Stimulated activated naive CD8-positive, alpha-beta T cell treated with anti-CD3 and anti-CD28 coated beads, Interleukin-15, amount 100 ng/mL, for 72 hours (primary cell): ENCODE measurements at regions not wholly inside any gene's neighbourhood (a gene's known extent, or its start where the extent isn't known, plus 50 kb on each side); places are given as distances from the start of the nearest gene placed in this dataset.
"Not testable (repeated sequence)": the region's sequence is repeated elsewhere in the genome, so short reads cannot be mapped to it uniquely, and the experiment has no call there.

Experiments used
- ATAC-seq: fragments of 150-1000 bp; cut with Tn5 transposase; 2 replicates; pipeline ENCODE4 v1.10.0; 2021; ENCODE audit warnings: mild to moderate bottlenecking, moderate library complexity
- DNase-seq, 2 donors: peaks; one replicate each; pipeline ENCODE4 v3.0.0; 2021 to 2022
- H3K27ac Mint-ChIP-seq, 2 donors: one replicate each; pipeline ENCODE4 v1.8.0; 2022; ENCODE audit warnings: mild to moderate bottlenecking in 2 of 2, mixed read lengths in 2 of 2, moderate library complexity in 2 of 2
- H3K27me3 Mint-ChIP-seq: one replicate; pipeline ENCODE4 v1.8.0; 2022; ENCODE audit warnings: mixed read lengths
- H3K4me1 Mint-ChIP-seq: one replicate; pipeline ENCODE4 v1.8.0; 2022; ENCODE audit warnings: mild to moderate bottlenecking, mixed read lengths
- H3K4me3 Mint-ChIP-seq, 2 donors: one replicate each; pipeline ENCODE4 v1.8.0; 2022; ENCODE audit warnings: mild to moderate bottlenecking in 2 of 2, mixed read lengths in 2 of 2, moderate library complexity in 1 of 2
- H3K9me3 Mint-ChIP-seq, 2 donors: one replicate each; pipeline ENCODE4 v1.8.0; 2022; ENCODE audit warnings: mixed read lengths in 2 of 2

GRCh38 chr4:164058776-164059445 is 564.4 kb downstream of the TMA16 start:
- no peaks in the 10 kb centered on the region for H3K4me1 Mint-ChIP-seq
- ATAC-seq (no peak), DNase-seq (no peak)
- H3K27ac Mint-ChIP-seq: no peak overlapping the region
- H3K9me3 Mint-ChIP-seq: no peaks in the 10 kb centered on the region
- H3K4me3 Mint-ChIP-seq: no peak overlapping the region
- no peaks in the 10 kb centered on the region for H3K27me3 Mint-ChIP-seq

GRCh38 chr4:164060456-164060855 is 566.0 kb downstream of the TMA16 start:
- no peak overlapping the region for H3K4me3 Mint-ChIP-seq
- DNase-seq (no peak), ATAC-seq (no peak)
- H3K9me3 Mint-ChIP-seq: peaks cover 0 to 5% of the 10 kb centered on the region in 2 donors
- no peaks in the 10 kb centered on the region for H3K4me1 Mint-ChIP-seq
- no peaks in the 10 kb centered on the region for H3K27me3 Mint-ChIP-seq
- H3K27ac Mint-ChIP-seq: no peak overlapping the region

- ATAC-seq: no peak
- Mint-ChIP-seq H3K27ac (no peak overlapping the region), H3K9me3 (peaks cover 5 to 21% of the 10 kb centered on the region in 2 donors), H3K27me3 (no peaks in the 10 kb centered on the region), H3K4me1 (no peaks in the 10 kb centered on the region), H3K4me3 (no peak overlapping the region)
- no peak for DNase-seq
These were observed 573.9 kb downstream of the TMA16 start for GRCh38 chr4:164068392-164068791.

- no peak overlapping the region for H3K27ac Mint-ChIP-seq
- H3K4me3 Mint-ChIP-seq: no peak overlapping the region
- no peaks in the 10 kb centered on the region for H3K4me1 Mint-ChIP-seq
- no peaks in the 10 kb centered on the region for H3K27me3 Mint-ChIP-seq
- ATAC-seq (no peak), DNase-seq (no peak)
- peaks cover 6 to 19% of the 10 kb centered on the region in 2 donors for H3K9me3 Mint-ChIP-seq
These were observed 576.1 kb downstream of the TMA16 start for GRCh38 chr4:164070625-164071024.

GRCh38 chr4:164081371-164081770 is 586.9 kb downstream of the TMA16 start:
- peaks cover 2 to 13% of the 10 kb centered on the region in 2 donors for H3K9me3 Mint-ChIP-seq
- no peak for ATAC-seq
- no peak overlapping the region for H3K27ac Mint-ChIP-seq
- no peak for DNase-seq
- H3K27me3 Mint-ChIP-seq: no peaks in the 10 kb centered on the region
- no peak overlapping the region for H3K4me3 Mint-ChIP-seq
- no peaks in the 10 kb centered on the region for H3K4me1 Mint-ChIP-seq

- no peak for ATAC-seq
- no peak overlapping the region for H3K4me3 Mint-ChIP-seq
- no peaks in the 10 kb centered on the region for H3K4me1 Mint-ChIP-seq
- H3K27ac Mint-ChIP-seq: no peak overlapping the region
- H3K9me3 Mint-ChIP-seq: peaks cover 0 to 13% of the 10 kb centered on the region in 2 donors
- no peak for DNase-seq
- H3K27me3 Mint-ChIP-seq: no peaks in the 10 kb centered on the region
These were observed 587.3 kb downstream of the TMA16 start for GRCh38 chr4:164081801-164082200.

GRCh38 chr4:164087733-164088132 is 593.2 kb downstream of the TMA16 start:
- no peak overlapping the region for H3K4me3 Mint-ChIP-seq
- DNase-seq (no peak), ATAC-seq (no peak)
- H3K27me3 Mint-ChIP-seq: no peaks in the 10 kb centered on the region
- H3K4me1 Mint-ChIP-seq: no peaks in the 10 kb centered on the region
- H3K27ac Mint-ChIP-seq: no peak overlapping the region
- no peaks in the 10 kb centered on the region for H3K9me3 Mint-ChIP-seq

GRCh38 chr4:164095313-164096110 is 601.0 kb downstream of the TMA16 start:
- ATAC-seq (no peak), DNase-seq (no peak)
- Mint-ChIP-seq H3K9me3 (no peaks in the 10 kb centered on the region), H3K27me3 (no peaks in the 10 kb centered on the region), H3K27ac (no peak overlapping the region), H3K4me1 (no peaks in the 10 kb centered on the region), H3K4me3 (no peak overlapping the region)

- ATAC-seq (no peak), DNase-seq (no peak)
- Mint-ChIP-seq H3K27me3 (no peaks in the 10 kb centered on the region), H3K27ac (no peak overlapping the region), H3K9me3 (no peaks in the 10 kb centered on the region), H3K4me3 (no peak overlapping the region), H3K4me1 (no peaks in the 10 kb centered on the region)
These were observed 602.5 kb downstream of the TMA16 start for GRCh38 chr4:164096766-164097518.

- not testable (repeated sequence) for ATAC-seq, H3K4me1 Mint-ChIP-seq, H3K27ac Mint-ChIP-seq, H3K9me3 Mint-ChIP-seq, H3K4me3 Mint-ChIP-seq, DNase-seq, H3K27me3 Mint-ChIP-seq
These were observed 606.4 kb downstream of the TMA16 start for GRCh38 chr4:164100741-164101365.

GRCh38 chr4:164108971-164109370 is 614.5 kb downstream of the TMA16 start:
- H3K27me3 Mint-ChIP-seq: no peaks in the 10 kb centered on the region
- H3K4me1 Mint-ChIP-seq: no peaks in the 10 kb centered on the region
- H3K4me3 Mint-ChIP-seq: no peak overlapping the region
- DNase-seq (no peak), ATAC-seq (no peak)
- no peaks in the 10 kb centered on the region for H3K9me3 Mint-ChIP-seq
- no peak overlapping the region for H3K27ac Mint-ChIP-seq

GRCh38 chr4:164109503-164109902 is 615.0 kb downstream of the TMA16 start:
- Mint-ChIP-seq H3K4me3 (no peak overlapping the region), H3K27ac (no peak overlapping the region), H3K27me3 (no peaks in the 10 kb centered on the region), H3K4me1 (no peaks in the 10 kb centered on the region), H3K9me3 (no peaks in the 10 kb centered on the region)
- DNase-seq (no peak), ATAC-seq (no peak)

- no peaks in the 10 kb centered on the region for H3K9me3 Mint-ChIP-seq
- H3K4me1 Mint-ChIP-seq: no peaks in the 10 kb centered on the region
- DNase-seq: no peak
- no peaks in the 10 kb centered on the region for H3K27me3 Mint-ChIP-seq
- no peak for ATAC-seq
- H3K4me3 Mint-ChIP-seq: no peak overlapping the region
- no peak overlapping the region for H3K27ac Mint-ChIP-seq
These were observed 620.7 kb downstream of the TMA16 start for GRCh38 chr4:164115236-164115635.

GRCh38 chr4:164116286-164116685 is 621.8 kb downstream of the TMA16 start:
- H3K27ac Mint-ChIP-seq: no peak overlapping the region
- DNase-seq (no peak), ATAC-seq (no peak)
- no peaks in the 10 kb centered on the region for H3K4me1 Mint-ChIP-seq
- no peak overlapping the region for H3K4me3 Mint-ChIP-seq
- peaks cover 0 to 6% of the 10 kb centered on the region in 2 donors for H3K9me3 Mint-ChIP-seq
- no peaks in the 10 kb centered on the region for H3K27me3 Mint-ChIP-seq

GRCh38 chr4:164134388-164134787 is 619.5 kb upstream of the SMIM31 start:
- H3K4me1 Mint-ChIP-seq: no peaks in the 10 kb centered on the region
- H3K27ac Mint-ChIP-seq: no peak overlapping the region
- no peak overlapping the region for H3K4me3 Mint-ChIP-seq
- ATAC-seq (no peak), DNase-seq (no peak)
- no peaks in the 10 kb centered on the region for H3K9me3 Mint-ChIP-seq
- H3K27me3 Mint-ChIP-seq: no peaks in the 10 kb centered on the region
